IMR-90 (cell line): ENCODE measurements at regions not wholly inside any gene's neighbourhood (a gene's known extent, or its start where the extent isn't known, plus 50 kb on each side); places are given as distances from the start of the nearest gene placed in this dataset.
"Not testable (repeated sequence)": the region's sequence is repeated elsewhere in the genome, so short reads cannot be mapped to it uniquely, and the experiment has no call there.

Experiments
- CTCF ChIP-seq: conservative IDR thresholded peaks from 2 replicates; pipeline ENCODE4 v1.5.1; 2012; ENCODE audit warnings: mild to moderate bottlenecking, low read depth, low read length, improper control_type of control experiment
- MAZ ChIP-seq: IDR thresholded peaks from 2 replicates; pipeline ENCODE4 v1.6.1; 2012; ENCODE audit warnings: low read depth, mild to moderate bottlenecking, low read length, improper control_type of control experiment, moderate library complexity, borderline replicate concordance
- SMC3 ChIP-seq: fragments of 150-350 bp; IDR thresholded peaks from 2 replicates; pipeline ENCODE4 v1.6.1; 2016; ENCODE audit warnings: low read depth, mild to moderate bottlenecking, antibody characterized with exemption, low read length, moderate library complexity

- TF ChIP-seq CTCF, SMC3, MAZ: not testable (repeated sequence)
Observed at GRCh38 chr2:131686894-131687238, 159.2 kb downstream of the CCDC74A start.
